Keratinocyte (primary cell): ENCODE measurements at regions not wholly inside any gene's neighbourhood (a gene's known extent, or its start where the extent isn't known, plus 50 kb on each side); places are given as distances from the start of the nearest gene placed in this dataset.

Experiments used
- CTCF ChIP-seq, 3 experiments: IDR thresholded peaks in 1 of 3; conservative IDR thresholded peaks in 1 of 3; optimal IDR thresholded peaks in 1 of 3; 2 replicates in 2 of 3; 3 replicates in 1 of 3; pipeline versions ENCODE3 to v1.5.1; 2011; ENCODE audit warnings: low read length in 3 of 3, mild to moderate bottlenecking in 3 of 3, moderate library complexity in 2 of 3, control low read depth in 1 of 3, inconsistent platforms in 1 of 3; ENCODE audit not compliant: insufficient read depth in 2 of 3; ENCODE audit errors: extremely low read depth in 1 of 3
- EZH2 ChIP-seq: IDR thresholded peaks from one replicate; pipeline ENCODE4 v1.6.1; 2012; ENCODE audit warnings: inconsistent platforms, mild to moderate bottlenecking, low read length, moderate library complexity

GRCh38 chr21:35427320-35428000, 378.4 kb upstream of the RUNX1 start:
- TF ChIP-seq CTCF (optimal IDR thresholded peaks at IDR 0.05 in 1 of 3, IDR thresholded peaks at IDR 0.05 in 1 of 3, conservative IDR thresholded peaks at IDR 0.05 in 1 of 3; ENCODE audit: extremely low read depth in 1 of 3, insufficient read depth in 2 of 3, low read length in 3 of 3) (no peak), EZH2 (no peak)
